PC-9 (cell line): ENCODE measurements at regions not wholly inside any gene's neighbourhood (a gene's known extent, or its start where the extent isn't known, plus 50 kb on each side); places are given as distances from the start of the nearest gene placed in this dataset.

Source experiments
- BruUV-seq: library from RNA; stranded (reverse); fragments of 400-500 nt; replicated peaks from 2 replicates; lab custom pipeline; 2021; lab: Mats Ljungman, UMichigan
- CTCF ChIA-PET: fragments of 300-600 bp; sonication (Branson Sonifier 250); formaldehyde crosslinking; loops from one replicate; lab custom pipeline; 2022; ENCODE audit warnings: antibody characterized with exemption; lab: Charles Lee
- POLR2A ChIA-PET: fragments of 300-600 bp; sonication (Branson Sonifier 250); formaldehyde crosslinking; loops from one replicate; lab custom pipeline; 2022; ENCODE audit warnings: antibody characterized with exemption; ENCODE audit not compliant: unreplicated experiment; lab: Charles Lee
- DNase-seq, 2 experiments: peaks; one replicate each; pipeline versions ENCODE4 v3.0.0 to v3.0.0-alpha.2; 2015 to 2022; ENCODE audit warnings: mixed read lengths in 1 of 2
- H2AFZ ChIP-seq: fragments of 200-600 bp; sonication (generic); 2 replicates; pipeline ENCODE4 v1.8.1; 2017; ENCODE audit warnings: antibody characterized with exemption
- H3F3A ChIP-seq: fragments of 200-600 bp; sonication (generic); 2 replicates; pipeline ENCODE4 v1.8.1; 2017; ENCODE audit warnings: antibody characterized with exemption, mild to moderate bottlenecking, low read depth; ENCODE audit not compliant: insufficient read depth
- H3K27ac ChIP-seq: fragments of 200-600 bp; sonication (generic); 2 replicates; pipeline ENCODE4 v1.6.1; 2016; ENCODE audit warnings: mixed run types
- H3K27me3 ChIP-seq: fragments of 200-600 bp; sonication (generic); 2 replicates; pipeline ENCODE4 v1.6.1; 2016; ENCODE audit warnings: low read depth, mixed run types; ENCODE audit not compliant: insufficient read depth
- H3K36me3 ChIP-seq: fragments of 200-600 bp; sonication (generic); 2 replicates; pipeline ENCODE4 v1.6.1; 2016; ENCODE audit warnings: low read depth, mixed run types
- H3K4me1 ChIP-seq: fragments of 200-600 bp; sonication (generic); replicated peaks from 2 replicates; pipeline ENCODE4 v1.6.1; 2016; ENCODE audit warnings: mixed run types; ENCODE audit not compliant: insufficient read depth
- H3K4me2 ChIP-seq: fragments of 200-600 bp; sonication (generic); 2 replicates; pipeline ENCODE4 v1.6.1; 2017; ENCODE audit warnings: mixed run types
- H3K4me3 ChIP-seq: fragments of 200-600 bp; sonication (generic); 2 replicates; pipeline ENCODE4 v1.6.1; 2016; ENCODE audit warnings: mixed run types
- H3K79me2 ChIP-seq: fragments of 200-600 bp; sonication (generic); 2 replicates; pipeline ENCODE4 v1.6.1; 2017; ENCODE audit warnings: low read depth, mixed run types
- H3K9me2 ChIP-seq: fragments of 200-600 bp; sonication (generic); 2 replicates; pipeline ENCODE4 v1.8.1; 2017; ENCODE audit warnings: mild to moderate bottlenecking; ENCODE audit not compliant: insufficient read depth
- H3K9me3 ChIP-seq: fragments of 200-600 bp; sonication (generic); 2 replicates; pipeline ENCODE4 v1.8.1; 2016; ENCODE audit warnings: low read depth; ENCODE audit not compliant: insufficient read depth
- H4K20me1 ChIP-seq: fragments of 200-600 bp; sonication (generic); 2 replicates; pipeline ENCODE4 v1.8.1; 2017; ENCODE audit not compliant: insufficient read depth
- CTCF ChIP-seq: fragments of 200-600 bp; sonication (generic); conservative IDR thresholded peaks from 2 replicates; pipeline ENCODE4 v1.6.1; 2017; ENCODE audit warnings: mixed run types, antibody characterized with exemption, mild to moderate bottlenecking, moderate library complexity
- EZH2 ChIP-seq: fragments of 200-600 bp; sonication (generic); IDR thresholded peaks from 2 replicates; pipeline ENCODE4 v1.8.0; 2017; ENCODE audit warnings: antibody characterized with exemption, low read depth
- intact Hi-C: fragments of 100-400 bp; cut with micrococcal nuclease; formaldehyde crosslinking; loops from one replicate; pipeline ENCODE4 v1.10.0; 2022; ENCODE audit not compliant: unreplicated experiment

GRCh38 chr12:19927661-19928060 lies 440.7 kb upstream of the PDE3A start:
- ChIA-PET POLR2A (no interaction called here), CTCF (no interaction called here)
- no peaks in the 10 kb centered on the region for H4K20me1 ChIP-seq
- no peak overlapping the region for H2AFZ ChIP-seq
- no peaks in the 10 kb centered on the region for H3F3A ChIP-seq
- intact Hi-C loops = no loop called here
- no peak overlapping the region for H3K4me3 ChIP-seq
- no peaks in the 10 kb centered on the region for H3K9me2 ChIP-seq
- TF ChIP-seq EZH2 (no peak), CTCF (no peak)
- no TSS peak for BruUV-seq
- H3K79me2 ChIP-seq = no peaks in the 10 kb centered on the region
- DNase-seq = no peak
- H3K4me1 ChIP-seq = no peaks in the 10 kb centered on the region
- H3K27ac ChIP-seq = no peak overlapping the region
- H3K4me2 ChIP-seq = no peak overlapping the region
- H3K9me3 ChIP-seq = no peaks in the 10 kb centered on the region
- H3K27me3 ChIP-seq = no peaks in the 10 kb centered on the region
- no peaks in the 10 kb centered on the region for H3K36me3 ChIP-seq

- no peaks in the 10 kb centered on the region for H3K36me3 ChIP-seq
- no TSS peak for BruUV-seq
- no peaks in the 10 kb centered on the region for H3K4me1 ChIP-seq
- H3F3A ChIP-seq = no peaks in the 10 kb centered on the region
- ChIA-PET CTCF (no interaction called here), POLR2A (no interaction called here)
- H3K9me2 ChIP-seq = no peaks in the 10 kb centered on the region
- no peaks in the 10 kb centered on the region for H4K20me1 ChIP-seq
- no peak for DNase-seq
- H3K4me2 ChIP-seq = no peak overlapping the region
- intact Hi-C loops = no loop called here
- H3K27me3 ChIP-seq = no peaks in the 10 kb centered on the region
- no peak overlapping the region for H3K27ac ChIP-seq
- no peak overlapping the region for H3K4me3 ChIP-seq
- TF ChIP-seq CTCF (no peak), EZH2 (no peak)
- H3K79me2 ChIP-seq = no peaks in the 10 kb centered on the region
- no peaks in the 10 kb centered on the region for H3K9me3 ChIP-seq
- H2AFZ ChIP-seq = no peak overlapping the region
Observed at GRCh38 chr12:19932413-19932812, 435.9 kb upstream of the PDE3A start.

- BruUV-seq = no TSS peak
- Histone ChIP-seq H3K4me1 (no peaks in the 10 kb centered on the region), H3K36me3 (no peaks in the 10 kb centered on the region), H3K27me3 (no peaks in the 10 kb centered on the region), H3K4me2 (no peak overlapping the region), H3K27ac (no peak overlapping the region), H2AFZ (no peak overlapping the region), H3F3A (no peaks in the 10 kb centered on the region), H3K4me3 (no peak overlapping the region), H3K9me3 (no peaks in the 10 kb centered on the region), H3K79me2 (no peaks in the 10 kb centered on the region), H3K9me2 (no peaks in the 10 kb centered on the region), H4K20me1 (no peaks in the 10 kb centered on the region)
- TF ChIP-seq EZH2 = no peak
- TF ChIP-seq CTCF = no peak
- intact Hi-C loops = no loop called here
- no peak for DNase-seq
- ChIA-PET CTCF (no interaction called here), POLR2A (no interaction called here)
Observed at GRCh38 chr12:19933924-19934323, 434.4 kb upstream of the PDE3A start.
